ENCODE measurements at regions not wholly inside any gene's neighbourhood (a gene's known extent, or its start where the extent isn't known, plus 50 kb on each side); places are given as distances from the start of the nearest gene placed in this dataset.

- POLR2A ChIA-PET, result no interaction called here
- H3K27ac ChIP-seq (ENCODE audit: low read depth, low read length), result no peak overlapping the region
- no peaks in the 10 kb centered on the region for H3K9me3 ChIP-seq (ENCODE audit: control insufficient read depth in 1 of 2, insufficient read depth in 1 of 2, low read depth in 1 of 2, low read length in 2 of 2)
- RAD21 ChIA-PET (ENCODE audit: low non-redundant PET in 1 of 2, low total read pairs in 2 of 2, uncharacterized antibody in 2 of 2, unreplicated experiment in 2 of 2), result no interaction called here
- H3K27me3 ChIP-seq (ENCODE audit: insufficient read depth, low read length), result no peaks in the 10 kb centered on the region
- H4K20me1 ChIP-seq (ENCODE audit: insufficient read depth), result no peaks in the 10 kb centered on the region
- no peaks in the 10 kb centered on the region for H3K4me1 ChIP-seq (ENCODE audit: control insufficient read depth in 1 of 2, insufficient read depth in 2 of 2, low read length in 2 of 2)
- intact Hi-C loops (cut with micrococcal nuclease), result no loop called here
- H3K9ac ChIP-seq (ENCODE audit: low read length), result no peak overlapping the region
- H2AFZ ChIP-seq (ENCODE audit: low read depth, low read length, poor library complexity, severe bottlenecking), result no peak overlapping the region
- no peaks in the 10 kb centered on the region for H3K79me2 ChIP-seq (ENCODE audit: insufficient read depth, low read length)
- TF ChIP-seq TCF7L2 (IDR thresholded peaks at IDR 0.05; ENCODE audit: borderline replicate concordance, extremely low read depth, insufficient read depth, insufficient read length) (no peak), REST (IDR thresholded peaks at IDR 0.05; ENCODE audit: low read depth) (no peak), FOSL1 (IDR thresholded peaks at IDR 0.05; ENCODE audit: low read depth) (no peak), EZH2phosphoT487 (IDR thresholded peaks at IDR 0.05; ENCODE audit: borderline replicate concordance) (no peak), ZNF274 (IDR thresholded peaks at IDR 0.05; ENCODE audit: low read depth, low read length) (no peak), ZFX (IDR thresholded peaks at IDR 0.05) (no peak), ELF1 (IDR thresholded peaks at IDR 0.05; ENCODE audit: borderline replicate concordance, low read depth) (no peak), EGR1 (IDR thresholded peaks at IDR 0.05; ENCODE audit: low read depth) (no peak)
- BruUV-seq (replicated peaks), result no TSS peak
- CTCF ChIA-PET, result no interaction called here
- no peaks in the 10 kb centered on the region for H3K9me2 ChIP-seq (ENCODE audit: insufficient read depth)
- no peak for DNase-seq (ENCODE audit: low read depth, low spot score)
- H3K4me3 ChIP-seq (replicated peaks in 1 of 2; ENCODE audit: low read depth in 1 of 2, low read length in 2 of 2), result no peak overlapping the region
- H3K36me3 ChIP-seq (ENCODE audit: control insufficient read depth in 1 of 2, insufficient read depth in 2 of 2, low read length in 2 of 2), result no peaks in the 10 kb centered on the region
- H3K4me2 ChIP-seq (ENCODE audit: low read length), result no peak overlapping the region
- ATAC-seq, result no peak
Observed at GRCh38 chr6:54037277-54037779, 73.9 kb upstream of the MLIP start.
